Mesothelial cell of epicardium (in vitro differentiated cells): ENCODE measurements at regions not wholly inside any gene's neighbourhood (a gene's known extent, or its start where the extent isn't known, plus 50 kb on each side); places are given as distances from the start of the nearest gene placed in this dataset.

ENCODE experiments used
- DNase-seq, 2 experiments: peaks; one replicate each; pipeline ENCODE4 v3.0.0; 2021; ENCODE audit warnings: low spot score in 2 of 2; ENCODE audit not compliant: unreplicated experiment in 2 of 2
- H3K27ac Mint-ChIP-seq: 2 replicates; pipeline ENCODE4 v1.8.0; 2021; ENCODE audit warnings: mixed read lengths
- H3K27me3 Mint-ChIP-seq: 2 replicates; pipeline ENCODE4 v1.8.0; 2021; ENCODE audit warnings: low read depth, mixed read lengths
- H3K36me3 Mint-ChIP-seq: 2 replicates; pipeline ENCODE4 v1.8.0; 2021; ENCODE audit warnings: mixed read lengths
- H3K4me1 Mint-ChIP-seq: 2 replicates; pipeline ENCODE4 v1.8.0; 2021; ENCODE audit warnings: mixed read lengths
- H3K4me3 Mint-ChIP-seq: 2 replicates; pipeline ENCODE4 v1.8.0; 2021; ENCODE audit warnings: mild to moderate bottlenecking, moderate library complexity, mixed read lengths
- H3K9me3 Mint-ChIP-seq: 2 replicates; pipeline ENCODE4 v1.8.0; 2021; ENCODE audit warnings: mixed read lengths
- CTCF ChIP-seq: fragments of 200-600 bp; sonication (generic); IDR thresholded peaks from one replicate; pipeline ENCODE4 v1.5.0; 2021; ENCODE audit warnings: antibody characterized with exemption; ENCODE audit not compliant: unreplicated experiment

GRCh38 chr22:47566491-47566890 lies 804.0 kb downstream of the TBC1D22A start:
- TF ChIP-seq CTCF, result no peak
- H3K9me3 Mint-ChIP-seq, result peaks cover 64% of the 10 kb centered on the region
- H3K27ac Mint-ChIP-seq, result no peak overlapping the region
- no peaks in the 10 kb centered on the region for H3K4me1 Mint-ChIP-seq
- H3K4me3 Mint-ChIP-seq, result no peak overlapping the region
- H3K36me3 Mint-ChIP-seq, result peaks cover 2% of the 10 kb centered on the region
- no peaks in the 10 kb centered on the region for H3K27me3 Mint-ChIP-seq
- DNase-seq, result no peak

- Mint-ChIP-seq H3K9me3 (peaks cover 68% of the 10 kb centered on the region), H3K36me3 (peaks cover 2% of the 10 kb centered on the region), H3K4me1 (no peaks in the 10 kb centered on the region), H3K27me3 (no peaks in the 10 kb centered on the region), H3K27ac (no peak overlapping the region), H3K4me3 (no peak overlapping the region)
- TF ChIP-seq CTCF, result no peak
- DNase-seq, result no peak
Observed at GRCh38 chr22:47565607-47566006, 803.2 kb downstream of the TBC1D22A start.

- Mint-ChIP-seq H3K4me1 (no peaks in the 10 kb centered on the region), H3K27ac (no peak overlapping the region), H3K4me3 (no peak overlapping the region), H3K9me3 (peaks cover 68% of the 10 kb centered on the region), H3K27me3 (no peaks in the 10 kb centered on the region), H3K36me3 (peaks cover 2% of the 10 kb centered on the region)
- TF ChIP-seq CTCF, result no peak
- no peak for DNase-seq
Observed at GRCh38 chr22:47564651-47565434, 802.4 kb downstream of the TBC1D22A start.

GRCh38 chr22:47564158-47564450 lies 801.7 kb downstream of the TBC1D22A start:
- peaks cover 72% of the 10 kb centered on the region for H3K9me3 Mint-ChIP-seq
- no peak overlapping the region for H3K4me3 Mint-ChIP-seq
- H3K4me1 Mint-ChIP-seq, result no peaks in the 10 kb centered on the region
- H3K27me3 Mint-ChIP-seq, result no peaks in the 10 kb centered on the region
- H3K27ac Mint-ChIP-seq, result no peak overlapping the region
- no peak for DNase-seq
- no peak for TF ChIP-seq CTCF
- peaks cover 2% of the 10 kb centered on the region for H3K36me3 Mint-ChIP-seq

GRCh38 chr22:47563406-47564157 lies 801.1 kb downstream of the TBC1D22A start:
- Mint-ChIP-seq H3K9me3 (peaks cover 71% of the 10 kb centered on the region), H3K36me3 (peaks cover 2% of the 10 kb centered on the region), H3K27ac (no peak overlapping the region), H3K4me3 (no peak overlapping the region), H3K27me3 (no peaks in the 10 kb centered on the region), H3K4me1 (no peaks in the 10 kb centered on the region)
- no peak for DNase-seq
- no peak for TF ChIP-seq CTCF
